DND-41 (cell line): ENCODE measurements at regions not wholly inside any gene's neighbourhood (a gene's known extent, or its start where the extent isn't known, plus 50 kb on each side); places are given as distances from the start of the nearest gene placed in this dataset.
"Not testable (repeated sequence)": the region's sequence is repeated elsewhere in the genome, so short reads cannot be mapped to it uniquely, and the experiment has no call there.

ENCODE experiments used
- EZH2 ChIP-seq: IDR thresholded peaks from 3 replicates; pipeline ENCODE4 v1.6.1; 2012; ENCODE audit warnings: borderline replicate concordance, low read depth, mild to moderate bottlenecking, moderate library complexity, low read length, inconsistent platforms; ENCODE audit not compliant: severe bottlenecking
- TF ChIP-seq, protein P1 (sequence below): IDR thresholded peaks from 2 replicates; pipeline ENCODE4 v1.5.1; 2012; ENCODE audit warnings: borderline replicate concordance, low read length, moderate library complexity, mild to moderate bottlenecking; ENCODE audit not compliant: poor library complexity, severe bottlenecking; ENCODE audit errors: extremely low read depth

GRCh38 chr15:98104386-98105151 is 144.1 kb downstream of the ARRDC4 start:
- TF ChIP-seq, protein P1, sequence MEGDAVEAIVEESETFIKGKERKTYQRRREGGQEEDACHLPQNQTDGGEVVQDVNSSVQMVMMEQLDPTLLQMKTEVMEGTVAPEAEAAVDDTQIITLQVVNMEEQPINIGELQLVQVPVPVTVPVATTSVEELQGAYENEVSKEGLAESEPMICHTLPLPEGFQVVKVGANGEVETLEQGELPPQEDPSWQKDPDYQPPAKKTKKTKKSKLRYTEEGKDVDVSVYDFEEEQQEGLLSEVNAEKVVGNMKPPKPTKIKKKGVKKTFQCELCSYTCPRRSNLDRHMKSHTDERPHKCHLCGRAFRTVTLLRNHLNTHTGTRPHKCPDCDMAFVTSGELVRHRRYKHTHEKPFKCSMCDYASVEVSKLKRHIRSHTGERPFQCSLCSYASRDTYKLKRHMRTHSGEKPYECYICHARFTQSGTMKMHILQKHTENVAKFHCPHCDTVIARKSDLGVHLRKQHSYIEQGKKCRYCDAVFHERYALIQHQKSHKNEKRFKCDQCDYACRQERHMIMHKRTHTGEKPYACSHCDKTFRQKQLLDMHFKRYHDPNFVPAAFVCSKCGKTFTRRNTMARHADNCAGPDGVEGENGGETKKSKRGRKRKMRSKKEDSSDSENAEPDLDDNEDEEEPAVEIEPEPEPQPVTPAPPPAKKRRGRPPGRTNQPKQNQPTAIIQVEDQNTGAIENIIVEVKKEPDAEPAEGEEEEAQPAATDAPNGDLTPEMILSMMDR: not testable (repeated sequence)
- not testable (repeated sequence) for TF ChIP-seq EZH2
